PFSK-1 (cell line): ENCODE measurements at regions not wholly inside any gene's neighbourhood (a gene's known extent, or its start where the extent isn't known, plus 50 kb on each side); places are given as distances from the start of the nearest gene placed in this dataset.

Experiments used
- FOXP2 ChIP-seq: optimal IDR thresholded peaks from 2 replicates; pipeline ENCODE3; 2011; ENCODE audit warnings: borderline replicate concordance, control low read depth, inconsistent platforms; ENCODE audit not compliant: insufficient read depth; ENCODE audit errors: extremely low read length, extremely low read depth
- POLR2AphosphoS5 ChIP-seq: IDR thresholded peaks from 2 replicates; pipeline ENCODE4 v1.6.1; 2012; ENCODE audit warnings: low read depth, mild to moderate bottlenecking, control low read depth, low read length, moderate library complexity
- SIN3A ChIP-seq: IDR thresholded peaks from 2 replicates; pipeline ENCODE4 v1.6.1; 2012; ENCODE audit warnings: mild to moderate bottlenecking, low read length, moderate library complexity, borderline replicate concordance; ENCODE audit not compliant: insufficient read depth
- TAF1 ChIP-seq: IDR thresholded peaks from 2 replicates; pipeline ENCODE4 v1.6.1; 2012; ENCODE audit warnings: low read length, control low read depth, borderline replicate concordance; ENCODE audit not compliant: insufficient read depth
- TF ChIP-seq, protein P1 (sequence below), 2 experiments: IDR thresholded peaks; 2 replicates each; pipeline versions ENCODE4 v1.6.1 to v1.8.0; 2011 to 2012; ENCODE audit warnings: low read depth in 2 of 2, low read length in 2 of 2, control low read depth in 1 of 2, inconsistent platforms in 1 of 2, mild to moderate bottlenecking in 1 of 2, moderate library complexity in 1 of 2; ENCODE audit not compliant: insufficient read depth in 1 of 2

DNA sequence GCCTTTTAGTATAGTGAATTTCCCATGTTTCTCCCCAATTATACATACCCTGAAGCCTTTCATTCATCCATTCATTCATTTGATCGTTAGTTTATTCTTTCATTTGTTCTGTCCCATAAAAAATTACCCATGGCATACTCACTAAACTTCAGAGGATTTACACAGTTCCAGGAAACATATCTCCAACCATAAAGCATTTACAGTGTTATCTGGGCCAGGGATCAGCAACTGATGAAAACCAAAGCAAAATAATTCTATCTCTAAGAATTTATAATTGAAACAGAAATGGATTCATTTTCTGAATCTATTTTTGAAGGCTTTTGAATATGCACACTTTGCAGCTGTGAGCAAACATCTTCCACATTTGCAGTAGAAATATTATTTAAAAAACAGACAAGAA, 547.7 kb downstream of the KCNJ2 start:
- TF ChIP-seq FOXP2 (no peak), TAF1 (no peak), POLR2AphosphoS5 (no peak), SIN3A (no peak)
- TF ChIP-seq, protein P1, sequence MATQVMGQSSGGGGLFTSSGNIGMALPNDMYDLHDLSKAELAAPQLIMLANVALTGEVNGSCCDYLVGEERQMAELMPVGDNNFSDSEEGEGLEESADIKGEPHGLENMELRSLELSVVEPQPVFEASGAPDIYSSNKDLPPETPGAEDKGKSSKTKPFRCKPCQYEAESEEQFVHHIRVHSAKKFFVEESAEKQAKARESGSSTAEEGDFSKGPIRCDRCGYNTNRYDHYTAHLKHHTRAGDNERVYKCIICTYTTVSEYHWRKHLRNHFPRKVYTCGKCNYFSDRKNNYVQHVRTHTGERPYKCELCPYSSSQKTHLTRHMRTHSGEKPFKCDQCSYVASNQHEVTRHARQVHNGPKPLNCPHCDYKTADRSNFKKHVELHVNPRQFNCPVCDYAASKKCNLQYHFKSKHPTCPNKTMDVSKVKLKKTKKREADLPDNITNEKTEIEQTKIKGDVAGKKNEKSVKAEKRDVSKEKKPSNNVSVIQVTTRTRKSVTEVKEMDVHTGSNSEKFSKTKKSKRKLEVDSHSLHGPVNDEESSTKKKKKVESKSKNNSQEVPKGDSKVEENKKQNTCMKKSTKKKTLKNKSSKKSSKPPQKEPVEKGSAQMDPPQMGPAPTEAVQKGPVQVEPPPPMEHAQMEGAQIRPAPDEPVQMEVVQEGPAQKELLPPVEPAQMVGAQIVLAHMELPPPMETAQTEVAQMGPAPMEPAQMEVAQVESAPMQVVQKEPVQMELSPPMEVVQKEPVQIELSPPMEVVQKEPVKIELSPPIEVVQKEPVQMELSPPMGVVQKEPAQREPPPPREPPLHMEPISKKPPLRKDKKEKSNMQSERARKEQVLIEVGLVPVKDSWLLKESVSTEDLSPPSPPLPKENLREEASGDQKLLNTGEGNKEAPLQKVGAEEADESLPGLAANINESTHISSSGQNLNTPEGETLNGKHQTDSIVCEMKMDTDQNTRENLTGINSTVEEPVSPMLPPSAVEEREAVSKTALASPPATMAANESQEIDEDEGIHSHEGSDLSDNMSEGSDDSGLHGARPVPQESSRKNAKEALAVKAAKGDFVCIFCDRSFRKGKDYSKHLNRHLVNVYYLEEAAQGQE (IDR thresholded peaks at IDR 0.05; ENCODE audit: insufficient read depth in 1 of 2, low read depth in 2 of 2, low read length in 2 of 2): no peak

DNA sequence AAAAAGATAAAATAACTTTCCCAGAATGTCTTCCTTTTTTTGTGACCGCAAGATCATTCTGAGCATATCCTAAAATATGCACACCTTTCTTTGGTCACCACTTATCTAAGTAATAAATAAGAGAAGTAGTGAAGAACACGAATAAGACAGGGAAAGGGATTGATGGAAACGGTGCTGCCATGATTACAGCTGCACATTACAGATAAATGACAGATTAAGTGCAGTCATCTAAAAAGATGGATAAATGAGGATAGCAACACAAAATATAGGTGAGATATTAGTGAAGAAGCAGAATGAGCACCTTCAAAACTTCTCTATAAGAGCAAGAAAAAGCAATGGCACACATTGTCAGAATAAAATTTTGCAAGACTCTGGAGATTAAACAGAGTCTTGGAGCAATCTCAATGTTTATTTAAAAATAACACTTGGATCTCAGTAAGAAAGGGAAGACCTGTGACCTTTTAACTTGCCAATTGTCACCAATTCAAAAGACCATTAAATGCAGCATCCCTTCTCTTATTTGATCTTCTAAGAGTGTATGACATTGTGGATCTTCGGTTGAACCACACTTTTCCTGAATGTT, 567.1 kb downstream of the KCNJ2 start:
- no peak for TF ChIP-seq TAF1
- TF ChIP-seq FOXP2: no peak
- no peak for TF ChIP-seq SIN3A
- TF ChIP-seq, protein P1 (IDR thresholded peaks at IDR 0.05; ENCODE audit: insufficient read depth in 1 of 2, low read depth in 2 of 2, low read length in 2 of 2): no peak
- no peak for TF ChIP-seq POLR2AphosphoS5

DNA sequence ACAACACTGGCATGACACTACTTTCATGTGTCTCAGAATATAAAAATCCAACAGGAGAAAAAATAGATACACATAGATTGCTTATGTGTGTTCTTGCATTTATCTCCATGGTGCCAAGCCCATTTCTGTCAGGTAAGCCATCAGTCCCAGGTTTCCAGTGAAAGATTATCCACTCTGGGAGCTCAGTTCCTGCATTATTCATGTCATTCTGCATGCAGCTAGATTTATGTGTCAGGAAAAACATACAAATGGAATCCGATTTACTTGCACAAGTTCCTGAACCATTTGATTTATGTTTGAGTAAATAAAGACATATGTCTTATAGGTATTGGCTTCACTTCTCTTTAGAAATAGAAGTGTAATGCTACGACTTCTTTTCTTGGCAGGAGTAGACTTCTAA, 569.7 kb downstream of the KCNJ2 start:
- no peak for TF ChIP-seq TAF1
- no peak for TF ChIP-seq FOXP2
- no peak for TF ChIP-seq SIN3A
- TF ChIP-seq, protein P1 (IDR thresholded peaks at IDR 0.05; ENCODE audit: insufficient read depth in 1 of 2, low read depth in 2 of 2, low read length in 2 of 2): no peak
- TF ChIP-seq POLR2AphosphoS5: no peak

DNA sequence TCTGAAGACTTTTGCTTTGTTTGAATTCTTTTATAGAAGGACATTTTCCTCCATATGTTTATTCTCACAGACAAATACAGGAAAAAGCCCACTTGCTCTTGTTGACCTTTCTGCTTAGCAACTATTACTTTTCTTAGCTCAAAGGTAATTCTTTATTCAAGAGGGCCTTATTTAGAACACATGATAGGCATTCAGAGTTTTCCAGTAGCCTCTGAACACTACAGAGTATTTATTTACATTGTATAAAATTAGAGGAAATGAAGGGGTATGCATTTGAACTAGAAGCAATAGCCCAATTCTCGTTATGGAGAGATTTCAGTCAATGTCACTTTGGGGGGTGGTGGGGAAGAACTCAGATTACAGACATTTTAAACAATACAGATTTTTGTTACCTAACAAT, 581.7 kb downstream of the KCNJ2 start:
- TF ChIP-seq FOXP2 (no peak), TAF1 (no peak), POLR2AphosphoS5 (no peak)

DNA sequence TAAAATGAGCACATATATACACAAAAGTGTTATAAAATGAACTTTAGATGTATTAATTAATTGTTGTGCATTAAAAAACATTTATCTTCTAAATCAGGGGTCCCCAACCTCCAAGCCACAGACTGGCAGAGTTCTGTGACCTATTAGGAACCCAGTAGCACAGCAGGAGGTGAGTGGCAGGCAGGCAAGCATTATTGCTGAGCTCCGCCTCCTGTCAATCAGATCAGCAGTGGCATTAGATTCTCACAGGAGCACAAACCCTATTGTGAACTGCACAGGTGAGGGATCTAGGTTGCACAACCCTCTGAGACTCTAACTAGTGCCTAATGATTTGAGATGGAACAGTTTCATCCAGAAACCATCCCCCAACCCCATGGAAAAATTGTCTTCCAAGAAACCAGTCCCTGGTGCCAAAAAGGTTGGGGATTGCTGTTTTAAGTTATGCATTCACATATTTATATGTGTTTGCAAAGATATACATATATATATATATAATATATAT, 583.7 kb downstream of the KCNJ2 start:
- no peak for TF ChIP-seq POLR2AphosphoS5
- TF ChIP-seq SIN3A: no peak
- TF ChIP-seq, protein P1 (IDR thresholded peaks at IDR 0.05; ENCODE audit: insufficient read depth in 1 of 2, low read depth in 2 of 2, low read length in 2 of 2): no peak
- no peak for TF ChIP-seq TAF1
- TF ChIP-seq FOXP2: no peak
